GM04503 (cell line): ENCODE measurements at regions not wholly inside any gene's neighbourhood (a gene's known extent, or its start where the extent isn't known, plus 50 kb on each side); places are given as distances from the start of the nearest gene placed in this dataset.
"Not testable (repeated sequence)": the region's sequence is repeated elsewhere in the genome, so short reads cannot be mapped to it uniquely, and the experiment has no call there.

Experiments
- DNase-seq: peaks from one replicate; pipeline ENCODE4 v3.0.0-alpha.2; 2012; ENCODE audit warnings: low read depth

- DNase-seq: no peak
Observed at GRCh38 chr2:121132054-121132761, 152.8 kb downstream of the TFCP2L1 start.

- DNase-seq: no peak
Observed at GRCh38 chr2:121132762-121133107, 152.3 kb downstream of the TFCP2L1 start.

- DNase-seq: no peak
Observed at GRCh38 chr2:121133551-121134319, 151.3 kb downstream of the TFCP2L1 start.

GRCh38 chr2:121134728-121135127, 150.3 kb downstream of the TFCP2L1 start:
- DNase-seq: no peak

GRCh38 chr2:121135168-121135853, 149.7 kb downstream of the TFCP2L1 start:
- DNase-seq: no peak

- no peak for DNase-seq
Observed at GRCh38 chr2:121136323-121136722, 148.7 kb downstream of the TFCP2L1 start.

- no peak for DNase-seq
Observed at GRCh38 chr2:121137571-121137970, 147.4 kb downstream of the TFCP2L1 start.

GRCh38 chr2:121140734-121141133, 144.3 kb downstream of the TFCP2L1 start:
- no peak for DNase-seq

- no peak for DNase-seq
Observed at GRCh38 chr2:121142452-121142851, 142.6 kb downstream of the TFCP2L1 start.

- DNase-seq: no peak
Observed at GRCh38 chr2:121144111-121144510, 140.9 kb downstream of the TFCP2L1 start.

GRCh38 chr2:121146630-121147029, 138.4 kb downstream of the TFCP2L1 start:
- DNase-seq: no peak

- DNase-seq: no peak
Observed at GRCh38 chr2:121147766-121148165, 137.2 kb downstream of the TFCP2L1 start.

GRCh38 chr2:121148481-121148880, 136.5 kb downstream of the TFCP2L1 start:
- DNase-seq: no peak

- no peak for DNase-seq
Observed at GRCh38 chr2:121149384-121149783, 135.6 kb downstream of the TFCP2L1 start.

GRCh38 chr2:121150126-121150525, 134.9 kb downstream of the TFCP2L1 start:
- DNase-seq: no peak

GRCh38 chr2:121150713-121151112, 134.3 kb downstream of the TFCP2L1 start:
- no peak for DNase-seq

- DNase-seq: no peak
Observed at GRCh38 chr2:121151311-121152109, 133.5 kb downstream of the TFCP2L1 start.

GRCh38 chr2:121152861-121153260, 132.1 kb downstream of the TFCP2L1 start:
- DNase-seq: no peak

- DNase-seq: no peak
Observed at GRCh38 chr2:121153516-121153915, 131.5 kb downstream of the TFCP2L1 start.

GRCh38 chr2:121155502-121156056, 129.4 kb downstream of the TFCP2L1 start:
- no peak for DNase-seq

- DNase-seq: not testable (repeated sequence)
Observed at GRCh38 chr2:121157481-121157880, 127.5 kb downstream of the TFCP2L1 start.
